Activated naive CD4-positive, alpha-beta T cell treated with anti-CD3 and anti-CD28 coated beads, Interleukin-2, amount 50 U/mL, for 24 hours (primary cell): ENCODE measurements at regions not wholly inside any gene's neighbourhood (a gene's known extent, or its start where the extent isn't known, plus 50 kb on each side); places are given as distances from the start of the nearest gene placed in this dataset.

Source experiments
- H3K27ac Mint-ChIP-seq: one replicate; pipeline ENCODE4 v1.8.0; 2021; ENCODE audit warnings: mild to moderate bottlenecking, mixed read lengths
- H3K27me3 Mint-ChIP-seq: one replicate; pipeline ENCODE4 v1.8.0; 2021; ENCODE audit warnings: mixed read lengths
- H3K36me3 Mint-ChIP-seq: one replicate; pipeline ENCODE4 v1.8.0; 2021; ENCODE audit warnings: mixed read lengths
- H3K4me1 Mint-ChIP-seq: one replicate; pipeline ENCODE4 v1.8.0; 2021; ENCODE audit warnings: mixed read lengths
- H3K4me3 Mint-ChIP-seq: one replicate; pipeline ENCODE4 v1.8.0; 2021; ENCODE audit warnings: mild to moderate bottlenecking, mixed read lengths
- H3K9me3 Mint-ChIP-seq: one replicate; pipeline ENCODE4 v1.8.0; 2021; ENCODE audit warnings: mixed read lengths

GRCh38 chr6:97438011-97438671 is 155.1 kb upstream of the MMS22L start:
- Mint-ChIP-seq H3K4me1 (no peaks in the 10 kb centered on the region), H3K27me3 (peaks cover 12% of the 10 kb centered on the region), H3K27ac (no peak overlapping the region), H3K4me3 (no peak overlapping the region), H3K36me3 (no peaks in the 10 kb centered on the region), H3K9me3 (no peaks in the 10 kb centered on the region)

GRCh38 chr6:97440590-97441176 is 157.7 kb upstream of the MMS22L start:
- no peak overlapping the region for H3K27ac Mint-ChIP-seq
- no peaks in the 10 kb centered on the region for H3K9me3 Mint-ChIP-seq
- no peak overlapping the region for H3K4me3 Mint-ChIP-seq
- no peaks in the 10 kb centered on the region for H3K4me1 Mint-ChIP-seq
- peaks cover 7% of the 10 kb centered on the region for H3K27me3 Mint-ChIP-seq
- H3K36me3 Mint-ChIP-seq = no peaks in the 10 kb centered on the region

DNA sequence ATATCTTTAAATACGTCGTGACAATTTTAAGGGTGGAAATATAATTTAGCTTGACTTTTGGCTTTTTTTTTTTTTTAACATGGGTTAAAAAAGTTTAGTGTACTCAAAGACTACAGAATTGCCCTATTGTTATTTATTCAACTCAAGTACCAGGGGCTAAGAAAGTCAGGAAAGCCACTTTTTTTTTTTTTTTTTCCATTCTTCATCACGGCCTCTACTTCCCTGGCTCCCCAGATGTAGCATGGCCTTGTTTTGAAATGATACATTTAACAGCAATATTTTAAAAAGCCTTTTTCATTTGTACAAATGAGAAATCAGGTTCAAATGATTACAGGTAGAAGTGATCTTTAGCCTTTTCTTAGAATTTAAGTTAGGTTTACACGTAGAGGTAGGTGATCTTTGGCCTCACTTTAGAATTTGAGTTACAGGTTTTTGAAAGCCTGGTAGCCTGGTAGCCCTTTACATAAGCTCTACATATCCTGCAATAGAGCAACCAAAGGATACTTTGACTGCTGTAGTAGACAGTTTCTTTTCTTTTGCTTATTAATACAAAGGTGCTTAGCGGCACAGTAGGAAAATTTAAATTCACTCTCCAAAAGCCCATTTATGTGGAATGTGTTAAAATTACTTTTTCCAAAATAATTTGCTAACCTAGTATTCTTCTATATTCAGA is 160.5 kb upstream of the MMS22L start:
- Mint-ChIP-seq H3K9me3 (no peaks in the 10 kb centered on the region), H3K4me1 (no peaks in the 10 kb centered on the region), H3K4me3 (no peak overlapping the region), H3K36me3 (no peaks in the 10 kb centered on the region), H3K27me3 (peaks cover 2% of the 10 kb centered on the region), H3K27ac (no peak overlapping the region)

DNA sequence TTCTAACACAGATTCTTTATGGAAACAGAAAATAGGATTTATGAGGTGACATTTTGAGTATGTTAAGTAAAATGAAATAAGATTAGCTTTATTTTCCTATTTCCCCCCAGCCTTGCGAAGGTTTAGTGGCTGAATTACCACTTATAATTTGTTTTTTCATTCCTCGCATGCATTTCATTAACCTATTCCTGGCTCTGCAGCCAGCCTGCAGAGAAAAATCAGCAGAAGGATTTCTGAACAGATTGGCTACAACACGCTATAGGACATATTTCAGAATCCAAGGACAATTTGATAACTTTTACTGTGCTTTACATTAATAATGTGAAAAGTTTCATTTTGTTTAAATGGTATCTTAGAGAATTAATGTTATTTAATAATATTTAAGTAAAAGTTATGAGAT is 162.4 kb upstream of the MMS22L start:
- Mint-ChIP-seq H3K4me3 (no peak overlapping the region), H3K27me3 (peaks cover 3% of the 10 kb centered on the region), H3K9me3 (no peaks in the 10 kb centered on the region), H3K4me1 (no peaks in the 10 kb centered on the region), H3K27ac (no peak overlapping the region), H3K36me3 (no peaks in the 10 kb centered on the region)

DNA sequence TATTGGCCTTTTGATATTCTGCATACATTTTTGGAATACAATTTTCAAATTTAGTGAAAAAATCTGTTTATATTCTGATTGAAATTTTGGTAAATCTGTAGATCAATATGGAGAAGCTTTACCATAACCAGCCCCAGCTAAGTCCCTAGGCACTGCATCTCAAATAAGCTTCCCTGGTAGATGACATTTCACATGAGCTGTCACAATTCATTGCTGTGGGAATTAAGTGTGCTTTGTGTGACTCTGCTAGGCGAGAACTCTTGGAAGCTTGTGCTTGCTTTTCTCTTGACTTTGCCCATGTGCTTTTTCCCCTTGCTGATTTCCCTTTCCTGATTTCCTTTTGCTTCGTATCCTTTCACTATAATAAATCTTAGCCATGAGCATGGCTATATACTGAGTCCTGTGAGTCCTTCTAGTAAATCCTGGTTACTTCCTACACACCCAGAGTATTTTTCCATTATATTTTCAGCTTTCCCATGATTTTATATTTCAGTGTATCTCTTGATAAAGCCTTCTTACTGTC is 166.5 kb upstream of the MMS22L start:
- Mint-ChIP-seq H3K4me1 (no peaks in the 10 kb centered on the region), H3K27ac (no peak overlapping the region), H3K27me3 (peaks cover 3% of the 10 kb centered on the region), H3K4me3 (no peak overlapping the region), H3K36me3 (no peaks in the 10 kb centered on the region), H3K9me3 (no peaks in the 10 kb centered on the region)

GRCh38 chr6:97450087-97450486 is 167.1 kb upstream of the MMS22L start:
- Mint-ChIP-seq H3K4me3 (no peak overlapping the region), H3K9me3 (no peaks in the 10 kb centered on the region)

DNA sequence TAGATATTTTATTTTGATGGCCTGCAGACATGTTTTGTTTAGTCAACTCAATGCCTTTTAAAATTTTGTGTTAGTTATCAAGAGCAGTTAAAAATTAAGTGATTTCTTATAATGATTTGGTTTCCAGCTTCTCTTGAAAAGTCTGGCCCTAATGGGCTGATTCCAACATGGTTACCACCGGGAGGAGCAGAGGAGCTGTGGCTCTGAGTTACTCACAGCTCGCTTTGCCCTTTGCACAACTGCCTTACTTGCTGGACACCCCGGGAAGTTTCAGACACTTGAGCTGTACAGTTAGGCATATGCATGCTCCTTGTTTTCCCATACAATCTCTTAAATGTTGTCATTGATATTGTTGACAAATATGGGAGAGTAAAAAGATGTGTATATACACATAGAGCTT is 173.1 kb upstream of the MMS22L start:
- Mint-ChIP-seq H3K9me3 (no peaks in the 10 kb centered on the region), H3K36me3 (no peaks in the 10 kb centered on the region), H3K4me1 (no peaks in the 10 kb centered on the region), H3K27ac (no peak overlapping the region), H3K4me3 (no peak overlapping the region), H3K27me3 (peaks cover 5% of the 10 kb centered on the region)

More at GRCh38 chr6:97450087-97450486, 167.1 kb upstream of the MMS22L start:
- H3K36me3 Mint-ChIP-seq = no peaks in the 10 kb centered on the region
- H3K27ac Mint-ChIP-seq = no peak overlapping the region
- peaks cover 6% of the 10 kb centered on the region for H3K27me3 Mint-ChIP-seq
- H3K4me1 Mint-ChIP-seq = no peaks in the 10 kb centered on the region

- Mint-ChIP-seq H3K27me3 (peaks cover 5% of the 10 kb centered on the region), H3K4me3 (no peak overlapping the region), H3K36me3 (no peaks in the 10 kb centered on the region), H3K4me1 (no peaks in the 10 kb centered on the region), H3K9me3 (no peaks in the 10 kb centered on the region), H3K27ac (no peak overlapping the region)
Observed at GRCh38 chr6:97459535-97459934, 176.5 kb upstream of the MMS22L start.

- Mint-ChIP-seq H3K9me3 (no peaks in the 10 kb centered on the region), H3K27ac (no peak overlapping the region), H3K27me3 (peaks cover 2% of the 10 kb centered on the region), H3K4me1 (no peaks in the 10 kb centered on the region), H3K4me3 (no peak overlapping the region), H3K36me3 (no peaks in the 10 kb centered on the region)
Observed at GRCh38 chr6:97459986-97460385, 177.0 kb upstream of the MMS22L start.

DNA sequence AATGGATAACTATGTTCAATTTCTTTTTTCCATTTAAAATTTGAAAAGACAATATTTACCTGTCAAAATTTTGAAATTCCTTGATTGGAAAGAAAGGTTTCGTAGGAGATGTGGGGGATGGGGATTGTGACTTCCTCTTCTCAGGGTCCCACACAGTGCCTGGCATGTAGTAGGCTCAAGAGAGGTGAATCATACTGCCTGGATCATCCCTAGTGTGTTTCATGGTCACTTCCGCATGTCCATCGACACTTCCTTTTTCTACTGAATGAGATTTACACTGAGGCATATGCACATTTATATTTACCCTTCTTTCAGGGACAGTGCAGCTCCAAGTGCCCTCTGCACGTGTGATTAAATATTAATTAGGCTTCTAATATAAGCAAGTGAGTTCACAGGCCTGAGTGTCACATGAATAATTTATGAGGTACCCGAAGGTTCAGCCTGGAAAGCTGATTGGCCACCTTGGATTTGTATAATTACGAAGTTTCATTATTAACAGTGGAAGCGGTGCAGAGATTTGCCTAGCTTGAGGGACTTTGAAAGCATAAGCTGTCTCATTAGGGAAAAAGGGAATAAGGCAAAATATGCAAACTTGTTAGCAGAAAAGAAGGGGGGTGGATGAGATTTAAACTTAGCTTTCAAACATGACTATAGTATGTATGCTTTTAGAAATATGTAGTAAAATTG is 177.5 kb upstream of the MMS22L start:
- no peak overlapping the region for H3K27ac Mint-ChIP-seq

DNA sequence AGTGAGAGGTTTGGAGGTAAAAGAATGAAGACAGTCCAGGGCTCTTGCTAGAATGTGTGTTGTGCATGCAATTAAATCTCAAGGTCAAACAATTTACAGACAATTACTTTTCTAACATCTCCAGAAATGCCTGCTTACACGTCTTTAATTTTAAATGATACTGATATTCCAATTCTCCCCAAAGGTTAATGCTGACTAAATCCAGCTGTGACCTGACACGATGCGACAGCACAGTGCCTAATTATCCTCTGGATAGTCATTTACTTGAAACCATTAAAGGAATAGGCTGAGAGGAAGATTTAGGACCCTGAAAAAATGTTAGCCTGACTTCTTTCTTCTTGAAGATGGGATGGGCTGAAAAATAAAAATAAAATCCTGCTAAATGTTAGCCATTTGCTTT is 178.2 kb upstream of the MMS22L start:
- H3K4me3 Mint-ChIP-seq = no peak overlapping the region
- H3K4me1 Mint-ChIP-seq = no peaks in the 10 kb centered on the region
- H3K27me3 Mint-ChIP-seq = peaks cover 3% of the 10 kb centered on the region
- no peaks in the 10 kb centered on the region for H3K9me3 Mint-ChIP-seq
- H3K36me3 Mint-ChIP-seq = no peaks in the 10 kb centered on the region
- no peak overlapping the region for H3K27ac Mint-ChIP-seq

More for the DNA sequence above, 177.5 kb upstream of the MMS22L start:
- Mint-ChIP-seq H3K9me3 (no peaks in the 10 kb centered on the region), H3K4me1 (no peaks in the 10 kb centered on the region), H3K4me3 (no peak overlapping the region), H3K27me3 (peaks cover 3% of the 10 kb centered on the region), H3K36me3 (no peaks in the 10 kb centered on the region)

DNA sequence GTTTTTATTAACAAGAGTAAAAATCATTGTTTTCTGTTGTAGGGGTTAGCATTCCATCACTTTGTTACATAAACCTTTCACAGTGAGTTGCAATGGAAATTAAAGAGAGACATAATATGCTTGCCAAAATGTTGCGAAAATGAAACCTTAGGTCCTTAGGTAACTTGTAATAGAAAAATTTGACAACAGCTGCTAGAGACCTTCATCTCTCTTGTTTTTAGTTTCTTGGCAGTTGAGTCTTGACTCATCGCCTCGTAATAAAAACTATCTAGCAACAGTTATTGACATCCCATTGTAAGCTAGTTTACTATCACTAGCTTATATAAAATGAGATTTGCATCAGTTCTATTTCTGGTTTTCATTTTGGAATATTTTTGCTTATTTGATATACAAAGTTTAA is 179.0 kb upstream of the MMS22L start:
- Mint-ChIP-seq H3K4me3 (no peak overlapping the region), H3K27ac (no peak overlapping the region), H3K4me1 (no peaks in the 10 kb centered on the region), H3K9me3 (no peaks in the 10 kb centered on the region), H3K27me3 (peaks cover 3% of the 10 kb centered on the region), H3K36me3 (no peaks in the 10 kb centered on the region)

DNA sequence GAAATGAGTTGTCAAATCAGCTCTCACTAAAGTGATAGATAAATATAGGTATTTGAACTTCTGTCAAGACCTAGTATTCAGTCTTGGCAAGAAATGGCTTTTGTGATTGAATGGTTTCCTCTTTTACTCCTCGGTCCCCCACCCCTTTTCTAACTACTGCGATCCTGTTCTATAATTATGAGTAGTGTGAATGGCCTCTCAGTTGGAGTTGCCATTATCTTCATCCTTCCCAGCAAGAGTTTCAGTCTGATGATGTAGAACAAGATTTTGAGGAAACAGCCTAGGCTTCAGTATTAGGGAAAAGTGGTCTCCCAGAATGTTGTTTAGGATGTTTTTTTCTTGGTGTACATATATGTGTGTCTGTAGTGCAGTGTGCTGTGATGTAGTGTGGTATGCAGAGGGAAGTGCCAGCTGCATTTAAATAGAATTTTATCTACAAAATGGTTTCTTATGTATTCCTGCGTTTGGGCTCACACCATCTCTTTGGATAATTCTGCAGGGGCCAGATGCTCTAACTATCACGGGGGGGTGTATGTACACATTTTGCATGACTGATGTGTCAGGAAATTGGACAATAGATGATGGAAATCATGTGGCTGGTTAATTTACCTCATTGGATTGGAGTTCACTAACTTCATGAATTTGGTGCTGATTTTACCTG is 180.1 kb upstream of the MMS22L start:
- H3K27me3 Mint-ChIP-seq = peaks cover 3% of the 10 kb centered on the region
- H3K36me3 Mint-ChIP-seq = no peaks in the 10 kb centered on the region
- no peaks in the 10 kb centered on the region for H3K9me3 Mint-ChIP-seq
- H3K27ac Mint-ChIP-seq = no peak overlapping the region
- H3K4me3 Mint-ChIP-seq = no peak overlapping the region
- H3K4me1 Mint-ChIP-seq = no peaks in the 10 kb centered on the region

- Mint-ChIP-seq H3K27ac (no peak overlapping the region), H3K9me3 (no peaks in the 10 kb centered on the region), H3K4me3 (no peak overlapping the region), H3K4me1 (no peaks in the 10 kb centered on the region), H3K27me3 (peaks cover 5% of the 10 kb centered on the region), H3K36me3 (no peaks in the 10 kb centered on the region)
Observed at GRCh38 chr6:97465877-97466561, 183.0 kb upstream of the MMS22L start.

DNA sequence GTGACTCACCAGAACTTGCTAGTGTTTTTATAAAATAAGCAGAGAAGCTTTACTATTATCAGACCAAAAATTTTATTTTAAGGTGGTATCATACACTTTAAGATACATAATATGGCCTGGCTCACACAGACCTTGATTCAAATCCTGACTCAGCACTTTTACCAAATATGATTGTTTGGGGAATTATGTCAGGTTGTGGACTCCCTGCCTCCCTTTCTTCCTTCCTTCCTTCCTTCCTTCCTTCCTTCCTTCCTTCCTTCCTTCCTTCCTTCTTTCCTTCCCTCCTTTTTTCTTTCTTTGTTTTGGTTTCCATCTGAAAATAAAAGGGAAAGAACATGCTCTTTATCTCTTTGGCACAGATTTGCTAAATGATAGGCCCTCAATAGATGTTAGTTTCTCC is 186.0 kb upstream of the MMS22L start:
- no peaks in the 10 kb centered on the region for H3K36me3 Mint-ChIP-seq
- no peak overlapping the region for H3K27ac Mint-ChIP-seq
- no peaks in the 10 kb centered on the region for H3K9me3 Mint-ChIP-seq
- H3K27me3 Mint-ChIP-seq = peaks cover 5% of the 10 kb centered on the region
- H3K4me3 Mint-ChIP-seq = no peak overlapping the region
- H3K4me1 Mint-ChIP-seq = no peaks in the 10 kb centered on the region
